Astrocyte of the cerebellum (primary cell): ENCODE measurements at regions not wholly inside any gene's neighbourhood (a gene's known extent, or its start where the extent isn't known, plus 50 kb on each side); places are given as distances from the start of the nearest gene placed in this dataset.

Experiments used
- DNase-seq: peaks from one replicate; pipeline ENCODE4 v3.0.0-alpha.2; 2011; ENCODE audit warnings: low read depth
- H3K4me3 ChIP-seq: 2 replicates; pipeline ENCODE4 v1.5.1; 2011; ENCODE audit warnings: mild to moderate bottlenecking, low read depth, low read length, moderate library complexity
- in situ Hi-C: cut with HindIII; loops from 2 replicates; pipeline ENCODE4 v1.10.0; 2017; ENCODE audit warnings: low sequenced_read_pairs
- TF ChIP-seq, protein P1 (sequence below): IDR thresholded peaks from 2 replicates; pipeline ENCODE4 v1.5.1; 2012; ENCODE audit warnings: low read length, low read depth, moderate library complexity, mild to moderate bottlenecking; ENCODE audit errors: missing control alignments

DNA sequence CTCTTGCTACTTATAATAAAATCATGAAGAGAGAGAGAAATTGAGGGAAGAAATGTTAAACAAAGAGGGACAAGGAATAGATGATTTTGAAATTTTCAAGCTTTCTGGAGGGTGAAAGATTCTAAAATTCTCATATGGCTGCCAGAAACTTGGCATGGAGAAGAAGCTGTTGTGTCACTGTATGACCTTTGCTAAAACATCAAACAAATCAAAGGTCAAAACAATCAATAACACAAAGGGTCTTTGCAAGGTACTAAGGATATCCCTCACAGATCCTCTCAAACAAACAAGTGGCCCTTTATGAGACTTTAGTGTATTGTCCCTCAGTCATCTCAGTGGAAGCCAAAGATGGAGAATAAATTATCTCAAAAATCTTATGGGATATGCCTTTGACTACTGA, 1039.2 kb upstream of the MIR17HG start:
- TF ChIP-seq, protein P1, sequence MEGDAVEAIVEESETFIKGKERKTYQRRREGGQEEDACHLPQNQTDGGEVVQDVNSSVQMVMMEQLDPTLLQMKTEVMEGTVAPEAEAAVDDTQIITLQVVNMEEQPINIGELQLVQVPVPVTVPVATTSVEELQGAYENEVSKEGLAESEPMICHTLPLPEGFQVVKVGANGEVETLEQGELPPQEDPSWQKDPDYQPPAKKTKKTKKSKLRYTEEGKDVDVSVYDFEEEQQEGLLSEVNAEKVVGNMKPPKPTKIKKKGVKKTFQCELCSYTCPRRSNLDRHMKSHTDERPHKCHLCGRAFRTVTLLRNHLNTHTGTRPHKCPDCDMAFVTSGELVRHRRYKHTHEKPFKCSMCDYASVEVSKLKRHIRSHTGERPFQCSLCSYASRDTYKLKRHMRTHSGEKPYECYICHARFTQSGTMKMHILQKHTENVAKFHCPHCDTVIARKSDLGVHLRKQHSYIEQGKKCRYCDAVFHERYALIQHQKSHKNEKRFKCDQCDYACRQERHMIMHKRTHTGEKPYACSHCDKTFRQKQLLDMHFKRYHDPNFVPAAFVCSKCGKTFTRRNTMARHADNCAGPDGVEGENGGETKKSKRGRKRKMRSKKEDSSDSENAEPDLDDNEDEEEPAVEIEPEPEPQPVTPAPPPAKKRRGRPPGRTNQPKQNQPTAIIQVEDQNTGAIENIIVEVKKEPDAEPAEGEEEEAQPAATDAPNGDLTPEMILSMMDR, result no peak
- H3K4me3 ChIP-seq, result no peak overlapping the region
- in situ Hi-C loops, result no loop called here
- DNase-seq, result no peak

DNA sequence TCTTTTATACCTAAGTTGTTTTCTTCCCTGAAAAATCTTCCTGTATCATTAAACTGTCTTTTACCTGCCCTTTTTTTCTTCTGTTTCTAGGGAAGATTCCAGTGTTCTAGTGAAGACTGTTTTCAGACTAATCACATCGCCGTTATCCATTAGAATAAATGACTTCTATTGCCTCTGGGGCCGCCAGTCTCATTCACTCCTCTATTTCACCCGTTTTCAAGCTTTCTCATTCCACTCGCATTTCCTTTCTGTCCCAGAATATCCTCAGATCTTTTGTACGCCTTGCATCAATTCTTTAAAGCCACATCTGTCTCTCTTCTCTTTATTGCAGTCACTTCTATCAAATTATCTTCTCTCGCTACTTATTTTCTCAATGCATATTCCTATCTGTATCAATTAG, 1035.6 kb upstream of the MIR17HG start:
- TF ChIP-seq, protein P1, result no peak
- in situ Hi-C loops, result no loop called here
- no peak for DNase-seq
- H3K4me3 ChIP-seq, result no peak overlapping the region

DNA sequence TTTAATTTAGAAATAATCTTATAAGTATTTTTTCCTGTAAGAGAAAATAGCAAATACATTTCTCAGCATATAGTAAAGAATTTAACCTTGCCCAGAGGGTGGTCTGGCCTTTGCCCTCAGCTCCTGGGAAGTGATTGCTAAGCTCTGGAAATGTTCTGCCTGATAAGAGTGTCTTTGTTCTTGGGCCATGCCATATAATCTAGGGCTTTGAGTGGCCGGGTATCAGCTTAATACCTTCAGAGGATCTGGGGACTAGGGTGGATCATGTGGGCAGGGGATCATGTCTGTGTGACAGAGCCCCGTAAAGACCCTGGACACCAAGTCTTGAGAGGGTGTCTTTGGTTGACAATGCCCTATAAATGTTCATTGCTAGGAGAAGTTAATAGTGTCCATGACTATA, 1032.4 kb upstream of the MIR17HG start:
- in situ Hi-C loops, result no loop called here
- DNase-seq, result no peak

DNA sequence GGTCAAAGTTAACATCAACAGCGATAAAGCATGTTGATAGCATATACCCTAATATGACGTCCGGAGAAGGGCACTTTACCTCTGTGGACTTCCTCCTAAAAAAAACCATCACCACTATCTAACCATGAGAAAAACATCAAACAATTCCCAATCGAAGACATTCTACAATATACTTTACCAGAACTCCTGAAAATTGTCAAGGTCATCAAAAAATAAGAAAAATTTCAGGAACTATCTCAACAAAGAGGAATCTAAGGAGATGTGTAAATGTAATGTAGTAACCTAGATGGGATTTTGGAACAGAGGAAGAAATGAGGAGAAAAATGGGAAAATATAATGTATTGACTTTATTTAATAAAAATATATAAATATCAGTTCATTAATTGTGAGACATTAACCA, 1026.8 kb upstream of the MIR17HG start:
- no peak for DNase-seq
- H3K4me3 ChIP-seq, result no peak overlapping the region
- in situ Hi-C loops, result no loop called here
- TF ChIP-seq, protein P1, result no peak

More for the DNA sequence above, 1032.4 kb upstream of the MIR17HG start:
- no peak overlapping the region for H3K4me3 ChIP-seq
- TF ChIP-seq, protein P1, result no peak

DNA sequence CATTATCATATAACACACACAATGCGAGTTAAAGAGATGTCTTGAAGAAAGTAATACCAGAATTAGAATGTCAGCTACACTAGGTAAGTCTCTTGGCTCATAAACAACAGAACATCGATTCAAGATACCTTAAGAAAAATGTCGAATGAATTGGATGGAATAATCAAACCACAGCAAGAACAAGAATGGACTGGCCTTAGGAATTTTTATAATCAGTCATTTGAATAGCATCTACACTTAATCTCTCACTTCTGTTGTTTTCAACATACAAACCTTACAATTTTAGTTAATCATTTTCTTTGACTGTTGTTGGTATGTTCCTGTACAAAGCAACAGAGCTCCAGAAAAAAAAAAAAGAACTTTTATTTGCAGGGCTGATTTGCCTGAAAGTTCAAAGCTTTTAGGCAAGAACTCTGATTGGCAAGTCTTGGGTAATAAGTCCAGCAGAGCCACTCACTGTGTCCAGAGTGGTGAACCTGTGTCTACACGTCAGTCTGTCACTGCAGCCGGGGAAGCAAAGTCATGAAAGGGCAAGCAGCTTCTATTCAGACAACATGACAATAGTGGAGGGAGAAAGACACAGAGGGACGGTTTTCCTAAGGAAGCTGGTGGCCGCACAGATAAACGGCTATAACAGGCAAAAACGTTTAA, 1026.1 kb upstream of the MIR17HG start:
- in situ Hi-C loops, result no loop called here
- H3K4me3 ChIP-seq, result no peak overlapping the region
- DNase-seq, result no peak

DNA sequence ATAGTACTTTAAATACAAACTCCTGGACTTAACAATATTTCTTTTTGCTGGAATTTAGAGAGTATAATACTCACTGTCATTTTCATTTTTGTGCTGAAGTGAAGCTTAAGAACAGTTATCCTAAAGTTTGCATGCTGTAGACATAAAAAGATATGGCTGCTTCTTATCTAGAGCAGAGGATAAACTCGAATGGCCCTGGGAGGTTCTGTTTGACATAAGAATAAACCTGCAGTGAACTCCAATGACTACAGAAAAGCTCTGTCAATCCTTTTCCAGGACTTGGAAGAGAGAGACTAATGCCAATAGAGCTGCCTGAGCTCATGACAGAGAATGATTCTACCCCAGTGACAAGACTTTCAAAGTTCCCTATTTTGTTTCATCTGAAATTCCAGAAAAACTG, 1017.8 kb upstream of the MIR17HG start:
- in situ Hi-C loops, result no loop called here
- TF ChIP-seq, protein P1, result no peak
- no peak overlapping the region for H3K4me3 ChIP-seq
- no peak for DNase-seq

More for the DNA sequence above, 1026.1 kb upstream of the MIR17HG start:
- TF ChIP-seq, protein P1, result no peak
